OCI-LY1 (cell line): ENCODE measurements at regions not wholly inside any gene's neighbourhood (a gene's known extent, or its start where the extent isn't known, plus 50 kb on each side); places are given as distances from the start of the nearest gene placed in this dataset.

Experiments used
- CTCF ChIP-seq: fragments of 200-600 bp; sonication (generic), shearing (Covaris generic); IDR thresholded peaks from 2 replicates; pipeline ENCODE4 v1.5.1; 2017; ENCODE audit warnings: mild to moderate bottlenecking, antibody characterized with exemption, low read length, moderate library complexity, mixed read lengths
- EZH2 ChIP-seq: fragments of 200-600 bp; sonication (generic), shearing (Covaris generic); IDR thresholded peaks from 2 replicates; pipeline ENCODE4 v1.8.0; 2017; ENCODE audit warnings: borderline replicate concordance, mixed run types, mild to moderate bottlenecking, antibody characterized with exemption, low read length, moderate library complexity, mixed read lengths

GRCh38 chr1:163633366-163633765, 311.6 kb downstream of the NUF2 start:
- TF ChIP-seq EZH2: no peak
- no peak for TF ChIP-seq CTCF
